Activated CD4-positive, alpha-beta T cell treated with anti-CD3 and anti-CD28 coated beads, Interleukin-2, amount 50 U/mL, for 16 hours (primary cell): ENCODE measurements at regions not wholly inside any gene's neighbourhood (a gene's known extent, or its start where the extent isn't known, plus 50 kb on each side); places are given as distances from the start of the nearest gene placed in this dataset.

Source experiments
- DNase-seq: peaks from one replicate; pipeline ENCODE4 v3.0.0-alpha.2; 2020

GRCh38 chr2:71744781-71745180, 291.4 kb downstream of the DYSF start:
- no peak for DNase-seq

DNA sequence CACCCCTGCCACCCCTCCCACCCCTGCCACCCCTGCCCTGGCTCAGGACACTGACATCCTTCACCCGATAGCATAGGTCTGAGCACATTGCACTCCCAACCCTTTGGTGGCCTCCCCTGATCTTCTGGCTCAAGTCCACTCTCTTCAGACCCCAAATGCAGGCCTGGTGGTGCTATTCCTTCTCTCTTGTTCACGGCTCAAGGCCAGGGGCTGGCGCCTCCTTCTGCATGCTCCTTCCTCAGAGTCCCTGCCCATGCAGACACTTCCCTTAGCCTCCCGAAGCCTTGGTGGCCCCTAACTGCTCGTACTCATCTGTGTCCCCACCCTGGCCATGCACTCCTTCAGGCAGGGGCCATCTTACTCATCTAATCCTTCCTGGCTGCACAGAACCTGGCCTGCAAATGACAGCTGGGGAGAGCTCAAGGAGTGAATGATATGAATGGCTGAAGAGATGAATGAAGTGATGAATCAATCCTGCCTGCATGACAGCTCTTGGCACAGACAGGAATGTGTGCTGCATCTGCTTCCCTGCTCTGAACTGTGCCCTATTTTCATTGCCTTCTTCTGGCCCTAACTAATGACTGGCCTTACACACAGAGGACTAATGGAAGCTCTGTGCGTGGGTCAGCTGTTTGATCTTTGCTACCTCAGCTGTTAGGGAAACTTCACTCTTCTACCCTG, 290.8 kb downstream of the DYSF start:
- DNase-seq: no peak

GRCh38 chr2:71742953-71743601, 289.7 kb downstream of the DYSF start:
- DNase-seq: no peak

GRCh38 chr2:71736986-71737385, 283.6 kb downstream of the DYSF start:
- DNase-seq: no peak

DNA sequence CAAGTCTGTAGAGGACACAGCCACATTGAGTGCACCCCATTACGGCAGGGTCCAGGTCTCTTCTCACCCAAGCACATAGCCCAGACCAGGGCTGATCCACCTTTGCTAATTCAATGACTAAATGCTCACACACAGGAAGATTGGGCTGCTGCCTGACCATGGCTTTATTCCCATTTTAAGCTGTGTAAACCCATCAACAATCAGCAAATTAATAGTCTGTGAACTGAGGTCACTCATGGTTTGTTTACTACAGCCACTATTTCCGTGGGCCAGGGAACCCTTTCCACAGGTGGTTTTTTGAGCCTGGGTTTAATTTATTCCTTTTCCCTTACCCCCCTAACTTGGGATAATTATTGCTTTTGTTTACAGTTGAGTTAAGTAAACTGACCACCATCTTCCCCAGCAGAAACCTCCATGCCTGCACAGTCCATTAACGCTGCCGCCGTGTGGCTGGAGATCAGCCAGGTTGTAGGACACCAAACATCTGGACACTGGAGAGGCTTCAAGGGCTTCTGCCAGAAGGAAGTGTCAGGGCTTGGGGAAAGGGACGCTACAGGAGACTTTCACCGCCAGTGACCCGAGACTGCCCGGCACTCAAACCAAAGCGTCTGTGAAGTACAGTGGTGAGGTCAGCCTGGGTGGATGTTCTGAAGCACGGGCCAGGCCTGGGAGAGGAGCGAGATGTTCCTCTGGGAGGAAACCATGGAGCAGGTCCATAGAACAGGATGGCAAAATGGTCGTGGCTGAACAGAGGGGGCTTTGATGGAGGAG, 282.9 kb downstream of the DYSF start:
- DNase-seq: no peak
